Suppressor macrophage (primary cell): ENCODE measurements at regions not wholly inside any gene's neighbourhood (a gene's known extent, or its start where the extent isn't known, plus 50 kb on each side); places are given as distances from the start of the nearest gene placed in this dataset.
A peak's percentile ranks its signal among the peaks of the same experiment; 100 is the strongest.
"Not testable (repeated sequence)": the region's sequence is repeated elsewhere in the genome, so short reads cannot be mapped to it uniquely, and the experiment has no call there.

Source experiments
- DNase-seq, 4 experiments: peaks; one replicate each; pipeline ENCODE4 v3.0.0-alpha.2; 2020 to 2022

DNA sequence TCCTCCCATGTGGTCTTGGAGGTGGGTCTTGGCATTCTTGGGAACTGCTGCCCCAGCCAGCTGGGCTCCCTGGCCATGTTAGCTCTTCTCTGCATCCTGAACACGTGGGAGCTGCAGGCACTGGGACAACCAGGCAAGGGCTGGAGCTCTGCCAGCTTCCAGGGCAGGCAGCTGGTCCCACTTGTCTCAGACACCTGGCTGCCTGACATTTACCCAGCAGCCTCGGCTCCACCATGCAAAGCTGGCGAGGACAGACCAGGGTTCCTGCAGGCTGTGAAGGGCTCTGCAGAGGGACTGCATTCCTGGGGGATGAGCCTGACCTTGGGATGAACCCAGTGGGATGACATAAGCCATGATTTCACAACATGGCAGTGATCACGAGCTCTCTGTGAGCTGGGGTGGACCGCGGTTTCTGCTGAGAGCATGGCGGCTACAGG lies 99.0 kb upstream of the TSHZ3 start:
- DNase-seq = no peak

DNA sequence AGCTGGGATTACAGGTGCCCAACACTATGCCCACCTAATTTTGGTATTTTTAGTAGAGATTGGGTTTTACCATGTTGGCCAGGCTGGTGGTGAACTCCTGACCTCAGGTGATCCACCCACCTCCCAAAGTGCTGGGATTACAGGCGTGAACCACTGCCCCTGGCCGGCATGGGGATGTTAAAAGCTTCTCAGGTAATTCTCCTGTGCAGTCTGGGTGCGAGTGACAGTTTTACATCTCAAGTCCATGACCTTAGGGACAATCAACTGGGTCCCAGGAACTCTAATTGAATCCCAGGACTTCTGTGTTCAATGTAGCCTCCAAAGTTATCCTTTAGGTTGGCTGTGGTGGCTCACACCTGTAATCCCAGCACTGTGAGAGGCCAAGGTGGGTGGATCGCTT lies 100.1 kb upstream of the TSHZ3 start:
- no peak for DNase-seq

- no peak for DNase-seq
Observed at GRCh38 chr19:31450696-31451095, 101.5 kb upstream of the TSHZ3 start.

GRCh38 chr19:31451686-31452330 lies 102.6 kb upstream of the TSHZ3 start:
- DNase-seq = no peak

DNA sequence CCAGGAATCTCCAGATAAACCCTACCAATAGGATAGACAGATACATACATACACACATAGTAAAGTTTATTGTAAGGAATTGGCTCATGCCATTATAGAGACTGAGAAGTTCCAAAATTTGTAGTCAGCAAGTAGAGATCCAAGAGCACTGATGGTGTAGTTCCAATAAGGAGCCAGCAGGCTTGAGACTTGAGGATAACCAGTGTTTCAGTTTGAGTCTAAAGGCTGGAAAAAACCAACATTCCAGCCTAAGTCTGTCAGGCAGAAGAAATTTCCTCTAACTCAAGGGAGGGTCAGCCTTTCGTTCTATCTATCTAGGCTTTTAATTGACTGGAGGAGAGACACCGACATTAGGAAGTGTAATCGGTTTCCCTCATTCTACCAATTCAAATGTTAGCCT lies 110.2 kb upstream of the TSHZ3 start:
- no peak for DNase-seq

GRCh38 chr19:31461814-31462539 lies 112.7 kb upstream of the TSHZ3 start:
- DNase-seq = no peak

DNA sequence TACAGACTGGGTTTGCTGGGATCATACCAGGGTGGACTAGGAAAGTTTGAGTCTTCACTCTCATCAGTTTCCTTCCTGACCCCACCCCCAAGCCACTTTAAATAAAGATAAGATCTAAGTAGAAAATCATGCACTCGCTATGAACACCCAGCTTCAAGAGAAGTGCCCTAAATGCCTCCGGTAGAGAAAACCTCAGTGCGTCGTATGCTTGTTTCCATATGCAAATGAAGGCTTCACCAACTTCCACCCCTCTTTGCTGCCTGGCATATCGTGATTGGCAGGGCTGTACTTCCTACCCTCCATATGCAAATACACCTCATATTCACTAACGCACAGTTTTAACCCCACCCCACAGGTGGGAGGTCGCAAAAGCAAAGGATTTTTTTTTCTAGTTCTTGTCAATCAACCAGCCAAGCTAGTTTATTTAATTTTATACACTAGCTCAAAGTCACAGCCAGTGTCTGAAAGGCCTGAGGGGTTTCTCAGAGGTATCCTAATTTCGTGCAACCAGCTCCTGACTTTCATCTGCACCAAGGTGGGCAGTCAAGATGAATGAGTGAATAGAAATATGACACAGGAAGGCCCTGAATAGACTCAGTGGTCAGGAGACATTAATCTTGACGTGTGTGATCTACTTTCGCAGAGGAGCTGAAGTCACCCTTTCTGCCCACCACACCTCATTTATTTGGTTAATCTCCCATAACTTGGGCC lies 121.1 kb upstream of the TSHZ3 start:
- DNase-seq = no peak

DNA sequence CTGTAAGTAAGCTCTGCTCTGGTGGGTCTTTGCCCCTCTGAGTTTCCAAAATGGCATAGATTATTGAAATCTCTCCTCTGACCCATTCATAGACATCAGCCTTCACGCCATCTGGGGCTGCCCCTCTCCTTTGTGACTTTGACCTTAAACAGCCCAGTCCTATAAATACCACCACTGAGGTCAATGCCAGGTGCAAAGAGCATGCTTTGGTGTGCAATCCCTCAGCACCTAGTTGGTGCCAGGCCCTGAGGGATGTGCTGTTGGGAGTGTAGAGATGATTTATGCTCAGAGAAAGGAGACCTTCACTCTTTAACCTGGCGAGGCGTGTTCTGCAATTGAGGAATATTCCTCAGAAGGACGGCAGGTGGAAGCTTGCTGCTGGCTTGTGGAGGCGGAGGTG lies 121.7 kb upstream of the TSHZ3 start:
- no peak for DNase-seq

DNA sequence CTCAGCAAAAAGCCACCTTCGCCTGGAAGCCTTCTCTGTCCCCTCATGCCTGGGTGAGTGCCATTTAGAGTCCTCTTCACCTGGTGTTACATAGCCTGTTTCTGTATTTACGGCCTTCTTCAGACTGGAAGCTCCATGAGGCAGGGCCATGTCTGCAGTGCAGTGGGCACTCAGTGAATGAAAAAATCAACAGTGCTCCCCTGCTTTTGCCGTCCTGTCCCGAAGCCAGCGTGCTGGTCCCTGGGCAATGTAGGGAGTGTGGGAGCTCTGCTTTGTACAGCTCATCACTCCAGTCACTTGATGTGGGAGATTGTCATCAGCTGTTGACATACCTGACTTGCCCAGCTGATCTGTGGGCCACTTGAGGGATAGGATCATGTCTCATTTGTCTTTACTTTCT lies 129.0 kb upstream of the TSHZ3 start:
- no peak for DNase-seq

DNA sequence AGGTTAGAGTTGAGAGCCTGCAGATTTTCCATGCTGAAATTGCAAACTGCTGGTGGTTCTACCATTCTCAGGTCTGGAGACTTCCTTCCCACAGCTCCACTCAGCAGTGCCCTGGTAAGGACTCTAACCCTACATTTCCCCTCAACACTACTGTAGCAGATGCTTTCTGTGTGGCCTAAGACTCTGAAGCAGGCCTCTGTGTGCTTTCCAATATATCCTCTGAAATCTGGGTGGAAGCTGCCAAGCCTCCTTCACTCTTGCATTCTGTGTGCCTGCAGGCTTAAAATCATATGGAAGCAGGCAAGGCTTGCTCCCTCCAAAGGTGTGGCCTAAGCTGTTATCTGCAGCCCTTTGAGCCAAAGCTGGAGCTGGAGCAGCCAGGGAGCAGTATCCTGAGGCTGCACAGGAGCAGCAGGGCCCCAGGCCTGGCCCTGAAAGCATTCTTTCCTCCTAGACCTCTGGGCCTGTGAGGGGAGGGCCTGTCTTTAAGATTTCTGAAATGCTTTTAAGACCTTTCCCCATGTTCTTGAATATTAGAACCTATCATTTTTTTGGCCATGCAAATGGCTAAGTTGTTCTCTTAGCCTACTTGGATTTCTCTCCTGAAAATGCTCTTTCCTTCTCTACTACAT lies 134.1 kb upstream of the TSHZ3 start:
- DNase-seq = no peak

GRCh38 chr19:31484858-31485410 lies 135.7 kb upstream of the TSHZ3 start:
- not testable (repeated sequence) for DNase-seq

GRCh38 chr19:31485472-31485871 lies 136.2 kb upstream of the TSHZ3 start:
- no peak for DNase-seq

- DNase-seq = no peak
Observed at GRCh38 chr19:31491242-31491641, 142.0 kb upstream of the TSHZ3 start.

DNA sequence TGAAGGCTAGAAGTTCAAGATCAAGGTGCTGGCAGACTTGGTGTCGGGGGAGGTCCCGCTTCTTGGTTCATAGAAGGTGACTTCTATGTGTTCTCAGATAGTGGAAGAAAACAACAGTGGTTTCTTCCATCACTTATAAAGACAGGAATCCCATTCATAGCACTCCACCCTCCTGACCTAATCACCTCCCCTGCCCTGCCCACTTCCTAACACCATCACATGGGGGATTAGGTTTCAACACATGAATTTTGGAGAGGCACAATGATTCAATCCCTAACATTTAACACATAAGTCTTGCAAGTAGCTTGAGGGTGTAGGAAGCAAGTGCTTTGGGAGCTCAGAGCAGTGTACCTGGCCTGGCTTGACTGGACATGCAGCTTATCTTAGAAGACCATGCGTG lies 142.8 kb upstream of the TSHZ3 start:
- DNase-seq = no peak

GRCh38 chr19:31496076-31496475 lies 146.8 kb upstream of the TSHZ3 start:
- DNase-seq = no peak

DNA sequence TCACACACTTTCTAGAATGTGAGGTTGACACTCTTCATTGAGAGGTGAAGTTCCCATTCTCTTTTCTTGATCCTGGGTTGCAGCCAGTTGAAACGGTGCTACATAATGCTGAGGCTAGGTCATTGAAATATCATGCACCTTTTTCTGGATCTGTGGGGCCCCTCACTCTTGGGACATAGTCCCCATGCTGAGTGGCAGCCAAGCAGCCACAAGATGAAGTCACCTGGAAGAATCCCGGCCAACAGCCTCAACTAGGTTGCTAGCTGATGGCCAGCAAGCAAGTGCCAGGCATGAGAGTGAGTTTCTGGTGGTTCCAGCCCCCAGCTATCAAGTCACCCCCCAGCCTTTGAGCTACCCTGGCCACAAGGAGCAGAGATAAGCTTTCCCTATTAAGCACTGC lies 148.5 kb upstream of the TSHZ3 start:
- DNase-seq = no peak

DNA sequence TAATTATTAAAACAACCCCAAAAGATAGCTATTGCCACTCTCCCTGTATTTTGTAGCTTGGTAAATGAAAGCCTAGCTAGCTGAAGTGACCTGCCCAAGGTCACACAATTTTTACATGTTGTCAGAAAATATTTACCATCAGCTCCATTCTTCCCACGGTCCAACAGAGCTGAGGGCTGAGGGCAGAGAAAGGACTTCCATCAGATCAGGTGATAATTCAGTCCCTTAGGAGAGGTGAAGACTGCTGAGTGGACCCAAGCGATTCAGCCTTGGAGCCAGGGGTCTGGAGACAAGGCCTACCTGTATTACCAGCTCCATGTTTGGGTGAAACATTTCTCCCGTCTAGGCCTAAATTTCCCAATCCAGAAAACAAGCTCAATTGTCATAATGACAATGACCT lies 149.5 kb upstream of the TSHZ3 start:
- DNase-seq = no peak

DNA sequence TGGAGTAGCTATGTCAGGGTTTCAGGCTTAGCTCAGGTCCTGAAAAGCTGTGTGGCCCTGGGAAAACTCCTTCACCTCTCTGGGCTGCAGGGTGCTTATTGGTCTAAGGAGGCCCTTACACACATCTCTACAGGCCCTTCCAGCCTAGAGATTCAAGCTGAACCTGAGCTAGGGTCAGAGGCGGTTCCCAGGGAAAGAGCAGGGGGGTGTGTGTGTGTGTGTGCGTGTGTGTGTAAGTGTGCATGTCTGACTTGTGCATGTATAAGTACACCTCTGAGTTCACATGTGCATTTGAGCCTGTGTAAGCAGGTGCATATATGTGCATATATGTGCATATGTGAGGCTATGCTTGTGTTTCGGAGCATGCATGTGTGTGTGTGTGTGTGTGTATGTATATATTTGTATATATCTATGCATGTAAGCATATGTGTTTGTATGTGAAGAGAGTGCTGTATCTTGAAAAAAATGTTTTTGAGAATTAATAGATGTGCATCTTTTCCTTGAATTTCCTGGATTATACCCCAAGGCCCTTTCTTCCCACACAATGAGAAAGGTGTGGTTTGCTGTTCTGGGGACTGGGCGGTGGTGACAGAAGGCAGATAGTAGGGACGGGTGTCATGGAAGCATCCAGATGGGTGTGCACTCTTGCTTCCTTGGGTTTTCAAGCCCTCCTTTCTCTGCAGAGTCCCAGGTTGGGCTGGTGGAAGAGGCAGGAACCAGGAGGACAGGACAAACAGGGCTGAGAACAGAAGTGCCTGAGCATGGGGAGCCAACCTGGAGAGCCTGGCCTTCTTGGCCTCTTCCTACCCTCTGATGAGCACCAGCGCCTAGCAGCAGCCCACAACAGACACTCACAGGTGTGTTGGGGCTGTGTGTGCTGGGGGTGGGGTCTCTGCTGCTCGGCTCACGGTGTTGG lies 150.3 kb upstream of the TSHZ3 start:
- DNase-seq = no peak

GRCh38 chr19:31500197-31500830 lies 151.1 kb upstream of the TSHZ3 start:
- peak in 1 of 4 experiments; percentile 0 for DNase-seq

- DNase-seq = no peak
Observed at GRCh38 chr19:31500946-31501345, 151.7 kb upstream of the TSHZ3 start.

GRCh38 chr19:31501427-31502195 lies 152.4 kb upstream of the TSHZ3 start:
- no peak for DNase-seq
